Activated naive CD4-positive, alpha-beta T cell treated with anti-CD3 and anti-CD28 coated beads, Interleukin-2, amount 50 U/mL, for 24 hours (primary cell): ENCODE measurements at regions not wholly inside any gene's neighbourhood (a gene's known extent, or its start where the extent isn't known, plus 50 kb on each side); places are given as distances from the start of the nearest gene placed in this dataset.
"Not testable (repeated sequence)": the region's sequence is repeated elsewhere in the genome, so short reads cannot be mapped to it uniquely, and the experiment has no call there.

Source experiments
- H3K27ac Mint-ChIP-seq: one replicate; pipeline ENCODE4 v1.8.0; 2021; ENCODE audit warnings: mild to moderate bottlenecking, mixed read lengths
- H3K27me3 Mint-ChIP-seq: one replicate; pipeline ENCODE4 v1.8.0; 2021; ENCODE audit warnings: mixed read lengths
- H3K36me3 Mint-ChIP-seq: one replicate; pipeline ENCODE4 v1.8.0; 2021; ENCODE audit warnings: mixed read lengths
- H3K4me1 Mint-ChIP-seq: one replicate; pipeline ENCODE4 v1.8.0; 2021; ENCODE audit warnings: mixed read lengths
- H3K4me3 Mint-ChIP-seq: one replicate; pipeline ENCODE4 v1.8.0; 2021; ENCODE audit warnings: mild to moderate bottlenecking, mixed read lengths
- H3K9me3 Mint-ChIP-seq: one replicate; pipeline ENCODE4 v1.8.0; 2021; ENCODE audit warnings: mixed read lengths

GRCh38 chr16:79838496-79839259 is 238.1 kb upstream of the MAF start:
- no peaks in the 10 kb centered on the region for H3K9me3 Mint-ChIP-seq
- H3K27ac Mint-ChIP-seq: no peak overlapping the region
- H3K4me3 Mint-ChIP-seq: no peak overlapping the region
- H3K36me3 Mint-ChIP-seq: no peaks in the 10 kb centered on the region
- H3K4me1 Mint-ChIP-seq: no peaks in the 10 kb centered on the region
- no peaks in the 10 kb centered on the region for H3K27me3 Mint-ChIP-seq

DNA sequence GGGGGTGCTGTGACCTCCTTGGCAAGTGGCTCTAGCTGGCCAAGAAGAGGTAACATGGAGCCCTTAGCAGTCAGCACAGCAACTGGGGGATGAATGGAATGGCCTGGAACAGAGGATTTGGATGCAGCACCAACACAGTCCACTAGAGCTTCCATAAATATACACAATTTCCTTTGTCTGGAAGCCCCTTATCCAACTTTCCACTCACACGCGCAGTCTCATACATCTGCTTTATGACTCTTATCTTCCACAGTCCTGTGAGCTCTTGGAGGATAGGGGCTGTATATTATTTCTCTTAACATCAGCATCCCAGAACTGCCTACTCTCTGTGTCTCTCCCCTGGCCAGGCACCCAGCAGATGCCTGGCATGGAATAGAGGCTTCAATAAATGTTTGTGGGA is 235.6 kb upstream of the MAF start:
- no peak overlapping the region for H3K4me3 Mint-ChIP-seq
- H3K4me1 Mint-ChIP-seq: no peaks in the 10 kb centered on the region

DNA sequence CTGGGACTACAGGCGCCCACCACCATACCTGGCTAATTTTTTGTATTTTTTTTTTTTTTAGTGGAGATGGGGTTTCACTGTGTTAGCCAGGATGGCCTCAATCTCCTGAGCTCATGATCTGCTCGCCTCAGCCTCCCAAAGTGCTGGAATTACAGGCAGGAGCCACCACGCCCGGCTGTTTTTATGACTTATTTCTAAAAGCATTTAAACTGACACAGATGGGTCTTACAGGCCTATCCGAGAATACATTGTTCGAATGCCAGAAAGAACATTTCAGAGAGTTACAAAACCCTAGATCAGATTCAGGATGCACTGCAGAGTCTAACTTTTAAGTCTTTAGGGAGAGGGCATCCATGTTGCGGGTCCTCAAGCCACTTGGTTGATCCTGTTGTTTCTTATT is 234.7 kb upstream of the MAF start:
- Mint-ChIP-seq H3K27ac (no peak overlapping the region), H3K9me3 (no peaks in the 10 kb centered on the region), H3K4me1 (no peaks in the 10 kb centered on the region), H3K27me3 (no peaks in the 10 kb centered on the region), H3K4me3 (no peak overlapping the region), H3K36me3 (no peaks in the 10 kb centered on the region)

More for the DNA sequence above, 235.6 kb upstream of the MAF start:
- H3K36me3 Mint-ChIP-seq: no peaks in the 10 kb centered on the region
- H3K27ac Mint-ChIP-seq: no peak overlapping the region
- no peaks in the 10 kb centered on the region for H3K27me3 Mint-ChIP-seq
- H3K9me3 Mint-ChIP-seq: no peaks in the 10 kb centered on the region

DNA sequence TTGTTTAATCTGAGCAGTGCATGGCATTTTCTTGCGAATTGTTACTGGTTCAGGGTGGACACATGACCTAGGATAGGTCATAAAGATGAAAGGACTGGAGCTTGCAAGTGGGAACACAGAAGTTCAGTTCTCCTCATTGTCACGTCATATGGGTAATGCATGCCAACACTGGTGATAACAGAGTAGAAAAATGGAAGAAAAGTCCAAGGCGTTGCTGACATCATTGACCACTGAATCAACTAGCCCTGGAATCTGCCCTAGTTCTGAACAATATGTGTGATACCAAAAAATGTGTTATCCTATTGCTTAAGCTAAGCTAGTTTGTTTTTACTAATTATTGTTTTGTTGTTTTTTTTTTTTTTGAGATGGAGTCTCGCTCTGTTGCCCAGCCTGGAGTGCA is 234.2 kb upstream of the MAF start:
- H3K27ac Mint-ChIP-seq: no peak overlapping the region
- H3K4me1 Mint-ChIP-seq: no peaks in the 10 kb centered on the region
- no peaks in the 10 kb centered on the region for H3K9me3 Mint-ChIP-seq
- no peaks in the 10 kb centered on the region for H3K27me3 Mint-ChIP-seq
- H3K36me3 Mint-ChIP-seq: no peaks in the 10 kb centered on the region
- no peak overlapping the region for H3K4me3 Mint-ChIP-seq

GRCh38 chr16:79834003-79834402 is 233.5 kb upstream of the MAF start:
- H3K4me1 Mint-ChIP-seq, H3K27me3 Mint-ChIP-seq, H3K27ac Mint-ChIP-seq, H3K9me3 Mint-ChIP-seq, H3K36me3 Mint-ChIP-seq, H3K4me3 Mint-ChIP-seq: not testable (repeated sequence)

- Mint-ChIP-seq H3K27ac (no peak overlapping the region), H3K4me3 (no peak overlapping the region), H3K27me3 (no peaks in the 10 kb centered on the region), H3K9me3 (no peaks in the 10 kb centered on the region), H3K36me3 (no peaks in the 10 kb centered on the region), H3K4me1 (no peaks in the 10 kb centered on the region)
Observed at GRCh38 chr16:79833559-79833958, 233.0 kb upstream of the MAF start.

DNA sequence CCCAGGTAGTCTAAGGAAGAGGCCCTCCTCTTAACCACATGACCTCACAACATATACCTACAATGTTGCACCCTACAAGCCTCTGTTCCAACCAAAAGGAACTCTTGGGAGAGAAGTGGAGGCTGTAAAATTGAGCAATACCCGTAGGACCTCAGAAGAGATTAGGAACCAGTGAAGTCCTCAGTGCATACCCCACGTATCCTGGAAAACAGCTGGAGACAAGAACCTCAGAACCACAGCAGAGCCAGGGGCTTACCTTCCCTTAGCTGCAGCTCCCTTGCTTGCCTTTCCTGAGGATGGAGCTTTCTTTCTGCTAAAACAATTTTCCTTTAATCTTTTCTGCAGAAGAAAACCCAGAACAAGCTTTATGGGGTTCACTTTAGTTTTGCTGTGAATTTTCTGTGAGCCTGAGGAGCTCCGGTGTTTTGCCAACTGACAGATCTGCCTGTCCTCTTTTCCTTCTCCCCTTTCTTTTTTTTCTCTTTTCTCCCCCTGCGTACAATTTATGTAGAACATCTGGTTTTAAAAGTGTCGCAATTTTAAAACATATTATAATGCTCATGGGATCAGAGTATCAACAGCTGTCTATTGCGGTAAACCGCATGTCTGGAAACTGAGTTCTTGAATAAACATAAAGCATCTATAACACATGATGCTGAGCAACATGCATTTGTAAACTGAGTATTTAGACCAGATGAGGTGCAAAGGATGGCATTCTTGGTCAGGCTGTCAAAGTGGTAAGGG is 226.4 kb upstream of the MAF start:
- Mint-ChIP-seq H3K9me3 (no peaks in the 10 kb centered on the region), H3K27ac (no peak overlapping the region)

DNA sequence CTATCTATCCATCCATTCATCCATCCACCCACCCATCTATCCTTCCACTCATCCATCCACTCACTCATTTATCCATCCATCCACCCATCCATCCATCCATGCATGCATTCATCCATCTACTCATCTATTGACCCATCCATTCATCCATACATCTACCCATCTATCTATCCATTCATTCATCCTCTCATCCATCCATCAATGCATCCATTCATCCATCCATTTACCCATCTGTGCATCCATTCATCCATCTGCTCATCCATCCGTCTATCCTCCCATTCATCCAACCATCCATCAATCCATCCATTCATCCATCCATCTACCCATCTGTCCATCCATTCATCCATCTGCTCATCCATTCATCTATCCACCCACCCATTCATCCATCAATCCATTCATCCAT is 224.5 kb upstream of the MAF start:
- Mint-ChIP-seq H3K27me3 (no peaks in the 10 kb centered on the region), H3K36me3 (no peaks in the 10 kb centered on the region), H3K27ac (no peak overlapping the region), H3K4me3 (no peak overlapping the region), H3K4me1 (no peaks in the 10 kb centered on the region), H3K9me3 (no peaks in the 10 kb centered on the region)

More for the DNA sequence above, 226.4 kb upstream of the MAF start:
- Mint-ChIP-seq H3K36me3 (no peaks in the 10 kb centered on the region), H3K4me3 (no peak overlapping the region), H3K4me1 (no peaks in the 10 kb centered on the region), H3K27me3 (no peaks in the 10 kb centered on the region)

- H3K4me1 Mint-ChIP-seq: no peaks in the 10 kb centered on the region
- no peak overlapping the region for H3K4me3 Mint-ChIP-seq
- H3K27ac Mint-ChIP-seq: no peak overlapping the region
- no peaks in the 10 kb centered on the region for H3K27me3 Mint-ChIP-seq
- H3K36me3 Mint-ChIP-seq: no peaks in the 10 kb centered on the region
- H3K9me3 Mint-ChIP-seq: no peaks in the 10 kb centered on the region
Observed at GRCh38 chr16:79823639-79824038, 223.1 kb upstream of the MAF start.

DNA sequence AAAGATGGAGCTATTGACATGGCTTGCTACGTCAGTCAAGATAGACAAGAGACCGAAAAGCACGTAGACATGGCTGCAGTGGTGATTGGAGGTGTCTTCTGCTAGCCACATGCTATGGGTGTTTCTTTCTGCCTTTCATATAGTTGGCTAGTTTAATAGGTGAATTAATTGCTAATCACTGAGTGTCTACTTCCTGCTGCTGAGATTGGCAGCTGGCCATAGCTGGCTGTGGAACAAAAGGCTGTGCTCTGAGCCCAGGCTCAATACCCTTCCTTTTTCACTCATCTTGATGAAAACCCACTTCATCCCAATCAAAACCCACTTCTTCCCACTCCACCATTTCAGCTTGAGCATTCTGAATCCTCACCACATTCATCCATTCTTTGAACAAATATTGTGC is 221.4 kb upstream of the MAF start:
- Mint-ChIP-seq H3K9me3 (no peaks in the 10 kb centered on the region), H3K27me3 (no peaks in the 10 kb centered on the region), H3K27ac (no peak overlapping the region), H3K4me3 (no peak overlapping the region), H3K36me3 (no peaks in the 10 kb centered on the region), H3K4me1 (no peaks in the 10 kb centered on the region)

DNA sequence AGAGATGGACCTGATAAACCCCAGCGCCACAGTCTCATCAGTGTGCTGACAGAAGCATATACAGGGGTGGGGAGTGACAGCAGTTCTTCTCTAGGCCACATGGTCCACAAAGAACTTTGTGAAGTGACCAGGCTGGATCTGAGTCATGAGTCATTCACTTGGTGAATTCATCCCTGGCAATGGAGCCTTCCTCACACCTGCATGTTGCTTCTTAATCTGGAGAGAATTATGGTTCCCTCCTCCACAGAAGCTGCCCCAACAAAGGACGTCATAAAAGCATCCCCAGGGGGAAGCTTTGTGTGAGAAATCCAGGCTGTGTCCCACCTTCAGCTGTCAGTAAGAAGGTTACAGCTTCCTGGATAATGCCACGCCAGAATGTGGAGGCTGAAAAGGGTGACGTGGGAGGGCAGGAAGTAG is 215.6 kb upstream of the MAF start:
- Mint-ChIP-seq H3K27ac (no peak overlapping the region), H3K4me1 (no peaks in the 10 kb centered on the region), H3K27me3 (peaks cover 4% of the 10 kb centered on the region), H3K9me3 (no peaks in the 10 kb centered on the region), H3K4me3 (no peak overlapping the region), H3K36me3 (no peaks in the 10 kb centered on the region)

DNA sequence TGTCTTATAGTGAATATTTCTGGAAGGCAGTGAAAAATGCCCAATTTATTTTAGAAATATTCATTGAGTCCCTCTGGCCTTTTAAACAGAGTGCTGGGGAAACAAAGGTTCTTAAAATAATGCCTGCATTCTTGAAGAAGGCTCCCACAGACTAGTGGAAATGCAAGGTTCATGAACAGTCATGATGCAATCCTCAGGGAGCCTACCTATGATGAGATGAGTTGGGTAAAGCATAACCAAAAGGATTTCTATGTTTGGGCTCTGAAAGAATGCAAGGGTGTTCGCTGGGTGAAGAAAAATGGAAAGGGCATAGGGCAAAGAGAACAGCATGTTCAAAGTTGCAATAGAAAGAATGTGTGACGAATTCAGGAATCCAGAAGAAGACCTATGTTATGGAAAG is 214.5 kb upstream of the MAF start:
- no peaks in the 10 kb centered on the region for H3K36me3 Mint-ChIP-seq
- no peaks in the 10 kb centered on the region for H3K4me1 Mint-ChIP-seq
- H3K4me3 Mint-ChIP-seq: no peak overlapping the region
- no peak overlapping the region for H3K27ac Mint-ChIP-seq
- H3K9me3 Mint-ChIP-seq: no peaks in the 10 kb centered on the region
- H3K27me3 Mint-ChIP-seq: peaks cover 4% of the 10 kb centered on the region

GRCh38 chr16:79814124-79814523 is 213.6 kb upstream of the MAF start:
- peaks cover 5% of the 10 kb centered on the region for H3K27me3 Mint-ChIP-seq
- H3K9me3 Mint-ChIP-seq: no peaks in the 10 kb centered on the region
- no peak overlapping the region for H3K4me3 Mint-ChIP-seq
- H3K36me3 Mint-ChIP-seq: no peaks in the 10 kb centered on the region
- H3K4me1 Mint-ChIP-seq: no peaks in the 10 kb centered on the region
- H3K27ac Mint-ChIP-seq: no peak overlapping the region

DNA sequence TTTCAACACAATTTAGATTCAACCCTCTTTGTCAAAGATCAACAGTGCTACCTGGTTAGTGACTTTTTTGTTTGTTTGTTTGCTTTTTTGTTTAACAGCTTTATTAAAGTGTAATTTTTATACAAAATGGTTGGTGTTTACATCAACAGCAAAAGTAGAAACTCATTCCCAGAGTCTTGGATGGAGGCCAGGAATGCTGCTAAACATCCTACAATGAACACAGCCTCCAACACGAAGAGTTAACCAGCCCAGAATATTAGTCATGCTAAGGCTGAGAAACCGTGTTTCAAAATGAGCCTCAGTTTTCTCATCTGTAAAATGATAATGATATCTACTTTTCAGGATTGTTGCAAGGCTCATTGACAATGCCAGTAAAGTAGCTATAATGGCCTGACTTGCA is 211.0 kb upstream of the MAF start:
- H3K9me3 Mint-ChIP-seq: no peaks in the 10 kb centered on the region
- H3K27me3 Mint-ChIP-seq: peaks cover 9% of the 10 kb centered on the region
- no peak overlapping the region for H3K4me3 Mint-ChIP-seq
- H3K4me1 Mint-ChIP-seq: no peaks in the 10 kb centered on the region
- H3K36me3 Mint-ChIP-seq: no peaks in the 10 kb centered on the region
- H3K27ac Mint-ChIP-seq: no peak overlapping the region

DNA sequence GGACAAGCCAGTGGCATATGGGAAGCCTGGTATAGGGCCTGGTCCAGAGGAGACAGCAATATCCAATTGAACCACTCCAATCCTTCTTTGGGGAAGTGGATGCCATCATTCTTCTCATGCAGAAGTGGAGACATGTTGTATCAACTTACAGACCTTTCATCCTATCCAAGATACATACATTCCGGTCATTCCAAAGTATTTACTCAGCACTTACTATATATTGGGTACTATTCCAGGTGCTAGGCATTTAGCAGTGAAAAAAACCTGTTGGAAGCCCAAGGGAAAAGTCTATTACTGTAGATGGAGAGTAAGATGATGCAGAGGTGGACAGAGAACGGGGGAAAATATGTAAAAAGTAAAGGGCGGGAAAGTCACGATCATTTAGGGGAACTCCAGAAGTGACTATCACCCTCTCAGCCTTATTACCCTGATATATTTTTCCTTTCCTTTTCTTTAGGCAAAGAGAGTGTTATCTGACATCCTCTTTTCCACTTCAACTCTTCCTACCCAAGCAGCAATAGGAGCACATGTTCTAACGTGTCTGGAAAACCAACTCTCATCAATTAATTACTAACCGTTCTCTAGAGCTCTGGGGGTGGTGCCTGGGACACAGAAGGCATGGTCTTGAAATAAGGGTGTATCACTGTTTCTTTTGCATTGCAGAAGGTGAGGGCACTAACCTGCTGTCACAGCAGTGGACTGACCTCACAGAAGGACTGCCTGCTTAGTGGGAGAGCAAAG is 210.1 kb upstream of the MAF start:
- H3K36me3 Mint-ChIP-seq: no peaks in the 10 kb centered on the region
- H3K27ac Mint-ChIP-seq: no peak overlapping the region
- no peak overlapping the region for H3K4me3 Mint-ChIP-seq
- H3K9me3 Mint-ChIP-seq: no peaks in the 10 kb centered on the region
- peaks cover 11% of the 10 kb centered on the region for H3K27me3 Mint-ChIP-seq
- H3K4me1 Mint-ChIP-seq: no peaks in the 10 kb centered on the region

DNA sequence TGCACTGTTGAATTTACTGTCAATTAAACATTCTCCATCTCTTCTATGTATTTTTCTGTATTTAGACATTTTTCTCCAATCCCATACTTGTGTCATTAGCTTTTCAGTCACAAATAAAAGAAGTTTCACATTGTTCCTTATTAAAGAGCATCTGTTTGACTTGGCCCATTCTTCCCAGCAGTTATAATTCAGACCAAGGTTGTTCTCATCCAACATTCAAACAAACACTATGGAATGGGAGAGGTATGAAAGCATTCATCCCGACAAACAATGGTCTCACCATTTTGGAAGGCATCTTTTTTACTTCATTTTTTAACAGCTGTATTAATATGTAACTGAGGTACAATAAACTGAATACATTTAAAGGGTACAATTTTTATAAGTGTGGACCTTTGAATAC is 208.8 kb upstream of the MAF start:
- no peaks in the 10 kb centered on the region for H3K36me3 Mint-ChIP-seq
- no peak overlapping the region for H3K27ac Mint-ChIP-seq
- no peaks in the 10 kb centered on the region for H3K9me3 Mint-ChIP-seq
- no peaks in the 10 kb centered on the region for H3K4me1 Mint-ChIP-seq
- H3K4me3 Mint-ChIP-seq: no peak overlapping the region
- peaks cover 13% of the 10 kb centered on the region for H3K27me3 Mint-ChIP-seq
